Tibial nerve (tissue), 4 donors: ENCODE measurements at regions not wholly inside any gene's neighbourhood (a gene's known extent, or its start where the extent isn't known, plus 50 kb on each side); places are given as distances from the start of the nearest gene placed in this dataset.

ENCODE experiments used
- EP300 ChIP-seq, 2 donors: sonication (generic); formaldehyde crosslinking; IDR thresholded peaks; one replicate each; pipeline ENCODE4 v1.6.1; 2017; ENCODE audit warnings: antibody characterized with exemption in 2 of 2, mild to moderate bottlenecking in 1 of 2
- POLR2A ChIP-seq, 2 donors: fragments of 450-650 bp; IDR thresholded peaks; one replicate each; pipeline ENCODE4 v1.6.1; 2017; ENCODE audit warnings: antibody characterized with exemption in 2 of 2, mild to moderate bottlenecking in 2 of 2, moderate library complexity in 2 of 2
- TF ChIP-seq, protein P1 (sequence below), 5 experiments: fragments of 200-600 bp in 3 of 5; fragments of 450-650 bp in 2 of 5; sonication (generic) in 3 of 5; IDR thresholded peaks; one replicate each; pipeline ENCODE4 v1.5.1; 2016 to 2019; ENCODE audit warnings: antibody characterized with exemption in 5 of 5, mild to moderate bottlenecking in 3 of 5, moderate library complexity in 2 of 5

DNA sequence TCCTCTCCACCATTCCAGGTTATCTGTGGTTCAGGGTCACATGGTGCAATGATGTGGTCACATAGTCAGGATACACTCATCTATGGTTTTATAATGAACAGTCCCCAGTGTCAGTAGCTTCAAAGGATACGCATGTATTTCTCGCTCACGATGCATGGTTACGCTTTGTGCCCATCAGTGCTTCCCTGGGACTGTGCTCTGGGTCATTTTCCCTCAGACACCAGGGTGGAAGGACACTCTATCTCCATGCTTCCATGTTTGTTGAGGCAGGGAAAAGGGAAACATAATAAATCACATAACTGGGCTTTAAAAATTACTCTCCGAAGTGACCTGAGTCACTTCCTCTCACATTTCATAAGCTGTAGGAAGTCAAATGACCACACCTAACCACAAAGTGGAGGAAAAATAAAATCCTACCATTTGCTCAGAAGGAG is 394.8 kb upstream of the NOX3 start:
- TF ChIP-seq POLR2A (IDR thresholded peaks at IDR 0.05): no peak
- TF ChIP-seq, protein P1, sequence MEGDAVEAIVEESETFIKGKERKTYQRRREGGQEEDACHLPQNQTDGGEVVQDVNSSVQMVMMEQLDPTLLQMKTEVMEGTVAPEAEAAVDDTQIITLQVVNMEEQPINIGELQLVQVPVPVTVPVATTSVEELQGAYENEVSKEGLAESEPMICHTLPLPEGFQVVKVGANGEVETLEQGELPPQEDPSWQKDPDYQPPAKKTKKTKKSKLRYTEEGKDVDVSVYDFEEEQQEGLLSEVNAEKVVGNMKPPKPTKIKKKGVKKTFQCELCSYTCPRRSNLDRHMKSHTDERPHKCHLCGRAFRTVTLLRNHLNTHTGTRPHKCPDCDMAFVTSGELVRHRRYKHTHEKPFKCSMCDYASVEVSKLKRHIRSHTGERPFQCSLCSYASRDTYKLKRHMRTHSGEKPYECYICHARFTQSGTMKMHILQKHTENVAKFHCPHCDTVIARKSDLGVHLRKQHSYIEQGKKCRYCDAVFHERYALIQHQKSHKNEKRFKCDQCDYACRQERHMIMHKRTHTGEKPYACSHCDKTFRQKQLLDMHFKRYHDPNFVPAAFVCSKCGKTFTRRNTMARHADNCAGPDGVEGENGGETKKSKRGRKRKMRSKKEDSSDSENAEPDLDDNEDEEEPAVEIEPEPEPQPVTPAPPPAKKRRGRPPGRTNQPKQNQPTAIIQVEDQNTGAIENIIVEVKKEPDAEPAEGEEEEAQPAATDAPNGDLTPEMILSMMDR (IDR thresholded peaks at IDR 0.05): no peak
- no peak for TF ChIP-seq EP300 (IDR thresholded peaks at IDR 0.05)
